CD14-positive monocyte (primary cell): ENCODE measurements at regions not wholly inside any gene's neighbourhood (a gene's known extent, or its start where the extent isn't known, plus 50 kb on each side); places are given as distances from the start of the nearest gene placed in this dataset.

ENCODE experiments used
- DNase-seq, 3 donors: peaks; one replicate each; pipeline ENCODE4 v3.0.0-alpha.2; 2011 to 2022
- H2AFZ ChIP-seq: 2 replicates; pipeline ENCODE4 v1.6.0; 2012; ENCODE audit warnings: mild to moderate bottlenecking, low read depth, low read length, inconsistent platforms; ENCODE audit not compliant: insufficient read depth, poor library complexity, severe bottlenecking
- H3K27ac ChIP-seq, 2 donors: 1 replicate in 1 of 2; 2 replicates in 1 of 2; pipeline ENCODE4 v1.5.1; 2012 to 2013; ENCODE audit warnings: low read length in 2 of 2, control low read depth in 1 of 2, inconsistent platforms in 1 of 2, low read depth in 1 of 2, mild to moderate bottlenecking in 1 of 2
- H3K27me3 ChIP-seq, 2 donors: one replicate each; pipeline versions ENCODE4 v1.6.0 to v1.6.1; 2011 to 2013; ENCODE audit warnings: low read length in 2 of 2; ENCODE audit not compliant: control insufficient read depth in 2 of 2, insufficient read depth in 2 of 2
- H3K36me3 ChIP-seq, 2 donors: replicated peaks in 1 of 2; 1 replicate in 1 of 2; 2 replicates in 1 of 2; pipeline versions ENCODE4 v1.5.1 to v1.6.1; 2012 to 2013; ENCODE audit warnings: low read length in 2 of 2, control low read depth in 1 of 2, inconsistent platforms in 1 of 2, mild to moderate bottlenecking in 1 of 2; ENCODE audit not compliant: insufficient read depth in 2 of 2, control insufficient read depth in 1 of 2
- H3K4me1 ChIP-seq, 2 donors: 1 replicate in 1 of 2; 2 replicates in 1 of 2; pipeline versions ENCODE4 v1.5.1 to v1.6.1; 2012 to 2013; ENCODE audit warnings: low read length in 2 of 2, control low read depth in 1 of 2, inconsistent platforms in 1 of 2, mild to moderate bottlenecking in 1 of 2, moderate library complexity in 1 of 2; ENCODE audit not compliant: insufficient read depth in 2 of 2, control insufficient read depth in 1 of 2
- H3K4me2 ChIP-seq: replicated peaks from 2 replicates; pipeline ENCODE3; 2012; ENCODE audit warnings: low read length, moderate library complexity, mild to moderate bottlenecking; ENCODE audit not compliant: poor library complexity, severe bottlenecking; ENCODE audit errors: extremely low read depth
- H3K4me3 ChIP-seq, 3 experiments: fragments of 200-600 bp in 1 of 3; sonication (generic) in 1 of 3; replicated peaks in 1 of 3; 1 replicate in 2 of 3; 2 replicates in 1 of 3; pipeline ENCODE4 v1.5.1; 2011 to 2013; ENCODE audit warnings: low read length in 3 of 3, mild to moderate bottlenecking in 3 of 3, control low read depth in 2 of 3, low read depth in 2 of 3, inconsistent platforms in 1 of 3, moderate library complexity in 1 of 3
- H3K79me2 ChIP-seq: 2 replicates; pipeline ENCODE4 v1.6.0; 2012; ENCODE audit warnings: mild to moderate bottlenecking, control low read depth, inconsistent platforms, low read length, moderate library complexity; ENCODE audit not compliant: insufficient read depth
- H3K9ac ChIP-seq: 2 replicates; pipeline ENCODE4 v1.6.0; 2017; ENCODE audit warnings: low read length, mild to moderate bottlenecking; ENCODE audit not compliant: insufficient read depth, poor library complexity, severe bottlenecking
- H3K9me3 ChIP-seq, 2 donors: replicated peaks in 1 of 2; 1 replicate in 1 of 2; 2 replicates in 1 of 2; pipeline versions ENCODE4 v1.5.1 to v1.6.1; 2012 to 2013; ENCODE audit warnings: low read length in 2 of 2, control low read depth in 1 of 2; ENCODE audit not compliant: control insufficient read depth in 1 of 2, insufficient read depth in 1 of 2
- H4K20me1 ChIP-seq: 2 replicates; pipeline ENCODE4 v1.6.0; 2012; ENCODE audit warnings: mild to moderate bottlenecking, low read length, control low read depth, moderate library complexity; ENCODE audit not compliant: insufficient read depth
- H3K27ac Mint-ChIP-seq, 7 donors: one replicate each; pipeline ENCODE4 v1.8.0; 2020; ENCODE audit warnings: mild to moderate bottlenecking in 7 of 7, mixed read lengths in 7 of 7, moderate library complexity in 6 of 7, inconsistent platforms in 2 of 7
- H3K27me3 Mint-ChIP-seq, 3 donors: one replicate each; pipeline ENCODE4 v1.8.0; 2021 to 2022; ENCODE audit warnings: low read depth in 3 of 3, mild to moderate bottlenecking in 3 of 3, mixed read lengths in 3 of 3, moderate library complexity in 3 of 3, inconsistent platforms in 1 of 3
- H3K36me3 Mint-ChIP-seq, 2 donors: one replicate each; pipeline ENCODE4 v1.8.0; 2020; ENCODE audit warnings: mixed read lengths in 2 of 2, inconsistent platforms in 1 of 2, mild to moderate bottlenecking in 1 of 2
- H3K4me1 Mint-ChIP-seq: one replicate; pipeline ENCODE4 v1.8.0; 2020; ENCODE audit warnings: mild to moderate bottlenecking, mixed read lengths
- H3K4me3 Mint-ChIP-seq, 2 donors: one replicate each; pipeline ENCODE4 v1.8.0; 2020; ENCODE audit warnings: mild to moderate bottlenecking in 2 of 2, mixed read lengths in 2 of 2, moderate library complexity in 1 of 2
- H3K9me3 Mint-ChIP-seq, 7 donors: one replicate each; pipeline ENCODE4 v1.8.0; 2020 to 2022; ENCODE audit warnings: mixed read lengths in 7 of 7, mild to moderate bottlenecking in 6 of 7, moderate library complexity in 6 of 7, inconsistent platforms in 2 of 7
- WGBS: methylation state at CpG from one replicate; pipeline ENCODE4 v1.1.5; 2013; ENCODE audit warnings: missing lambda C conversion rate; ENCODE audit not compliant: insufficient coverage; 5-methylcytosine and 5-hydroxymethylcytosine counted together
- intact Hi-C, 2 donors: fragments of 100-400 bp; cut with micrococcal nuclease; formaldehyde crosslinking; loops; one replicate each; pipeline versions ENCODE4 v1.15.0 to v1.15.1; 2023
- TF ChIP-seq, protein P1 (sequence below): fragments of 200-600 bp; IDR thresholded peaks from one replicate; pipeline ENCODE4 v1.8.0; 2022; ENCODE audit warnings: antibody characterized with exemption, mild to moderate bottlenecking

DNA sequence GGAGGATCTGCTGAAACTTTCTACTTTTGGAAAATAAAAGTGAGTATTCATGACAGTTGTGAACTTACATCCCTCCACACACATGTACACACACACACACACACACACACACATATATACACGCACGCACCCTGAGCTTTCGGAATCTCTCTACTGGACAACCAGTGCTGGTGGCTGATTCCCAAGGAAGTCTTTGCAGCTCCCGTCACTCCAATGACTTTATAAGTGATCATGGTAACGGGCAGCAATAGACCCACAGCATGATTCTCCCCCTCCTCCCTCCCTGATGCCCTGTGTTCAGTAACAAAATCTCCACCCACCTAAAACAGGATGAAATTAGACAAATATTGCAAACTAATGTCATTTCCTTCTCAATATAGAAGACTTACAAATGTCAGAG is 364.9 kb downstream of the IRS1 start:
- no peaks in the 10 kb centered on the region for H3K36me3 ChIP-seq
- Mint-ChIP-seq H3K9me3 (peaks cover 7 to 21% (median 10%) of the 10 kb centered on the region in 7 donors), H3K27me3 (peaks cover 7 to 8% (median 7%) of the 10 kb centered on the region in 3 donors), H3K4me1 (peaks cover 14% of the 10 kb centered on the region), H3K4me3 (peak overlapping the region in 1 of 2 donors; percentile 14), H3K36me3 (peaks cover 0 to 1% of the 10 kb centered on the region in 2 donors), H3K27ac (no peak overlapping the region)
- no peak overlapping the region for H3K27ac ChIP-seq
- H3K9ac ChIP-seq, result no peak overlapping the region
- H3K4me2 ChIP-seq, result no peak overlapping the region
- H3K4me3 ChIP-seq, result no peak overlapping the region
- peaks cover 8 to 12% of the 10 kb centered on the region in 2 donors for H3K4me1 ChIP-seq
- no peaks in the 10 kb centered on the region for H3K9me3 ChIP-seq
- TF ChIP-seq, protein P1, sequence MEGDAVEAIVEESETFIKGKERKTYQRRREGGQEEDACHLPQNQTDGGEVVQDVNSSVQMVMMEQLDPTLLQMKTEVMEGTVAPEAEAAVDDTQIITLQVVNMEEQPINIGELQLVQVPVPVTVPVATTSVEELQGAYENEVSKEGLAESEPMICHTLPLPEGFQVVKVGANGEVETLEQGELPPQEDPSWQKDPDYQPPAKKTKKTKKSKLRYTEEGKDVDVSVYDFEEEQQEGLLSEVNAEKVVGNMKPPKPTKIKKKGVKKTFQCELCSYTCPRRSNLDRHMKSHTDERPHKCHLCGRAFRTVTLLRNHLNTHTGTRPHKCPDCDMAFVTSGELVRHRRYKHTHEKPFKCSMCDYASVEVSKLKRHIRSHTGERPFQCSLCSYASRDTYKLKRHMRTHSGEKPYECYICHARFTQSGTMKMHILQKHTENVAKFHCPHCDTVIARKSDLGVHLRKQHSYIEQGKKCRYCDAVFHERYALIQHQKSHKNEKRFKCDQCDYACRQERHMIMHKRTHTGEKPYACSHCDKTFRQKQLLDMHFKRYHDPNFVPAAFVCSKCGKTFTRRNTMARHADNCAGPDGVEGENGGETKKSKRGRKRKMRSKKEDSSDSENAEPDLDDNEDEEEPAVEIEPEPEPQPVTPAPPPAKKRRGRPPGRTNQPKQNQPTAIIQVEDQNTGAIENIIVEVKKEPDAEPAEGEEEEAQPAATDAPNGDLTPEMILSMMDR, result no peak
- H3K79me2 ChIP-seq, result no peaks in the 10 kb centered on the region
- peaks cover 0 to 2% of the 10 kb centered on the region in 2 donors for H3K27me3 ChIP-seq
- 86% methylated on average over 5 of the region's 5 CpGs for WGBS
- no peaks in the 10 kb centered on the region for H4K20me1 ChIP-seq
- no peak for DNase-seq
- intact Hi-C loops, result no loop called here
- H2AFZ ChIP-seq, result peak overlapping the region; percentile 25

DNA sequence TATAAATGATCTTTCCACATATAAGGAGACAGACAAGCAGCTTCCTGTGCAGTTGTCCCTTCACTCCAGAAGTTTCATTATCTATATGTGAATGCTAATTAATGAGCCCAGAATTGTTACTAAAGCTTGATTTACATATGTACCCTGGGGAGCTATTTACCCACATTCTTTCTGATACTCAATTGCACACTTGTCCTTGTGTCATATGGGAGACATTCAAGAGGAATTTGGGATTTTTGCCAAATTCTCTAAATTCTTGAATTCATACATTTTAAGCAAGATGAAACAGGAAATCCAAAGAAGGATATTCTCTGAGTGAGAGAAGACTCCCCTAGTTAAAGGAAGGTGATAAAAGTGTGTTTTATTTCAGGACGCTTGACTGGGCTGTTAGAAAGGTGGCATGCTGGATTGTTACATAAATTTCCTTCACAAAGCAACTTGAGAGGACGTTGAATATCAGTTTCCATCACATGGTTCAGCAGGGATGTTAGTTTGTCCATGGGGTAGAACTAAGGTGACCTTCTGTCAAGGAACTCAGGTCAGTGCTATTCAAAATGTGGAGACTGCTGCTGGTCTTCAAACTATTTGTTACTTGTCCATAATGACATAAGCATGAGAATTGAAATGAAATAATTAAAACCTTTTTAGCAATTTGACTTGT is 368.2 kb downstream of the IRS1 start:
- intact Hi-C loops, result no loop called here
- H3K4me1 ChIP-seq, result peaks cover 12 to 20% of the 10 kb centered on the region in 2 donors
- DNase-seq, result no peak
- Mint-ChIP-seq H3K36me3 (no peaks in the 10 kb centered on the region), H3K4me1 (peaks cover 15% of the 10 kb centered on the region), H3K9me3 (peaks cover under 1 to 8% (median 5%) of the 10 kb centered on the region in 7 donors), H3K27ac (no peak overlapping the region), H3K4me3 (peak overlapping the region in 1 of 2 donors; percentile 13), H3K27me3 (peaks cover 7 to 8% (median 7%) of the 10 kb centered on the region in 3 donors)
- TF ChIP-seq, protein P1, result no peak
- no peaks in the 10 kb centered on the region for H4K20me1 ChIP-seq
- no peaks in the 10 kb centered on the region for H3K79me2 ChIP-seq
- no peak overlapping the region for H3K9ac ChIP-seq
- no peak overlapping the region for H3K27ac ChIP-seq
- H3K4me3 ChIP-seq, result no peak overlapping the region
- no peak overlapping the region for H2AFZ ChIP-seq
- H3K36me3 ChIP-seq, result no peaks in the 10 kb centered on the region
- H3K27me3 ChIP-seq, result peaks cover 0 to 4% of the 10 kb centered on the region in 2 donors
- no peak overlapping the region for H3K4me2 ChIP-seq
- no peaks in the 10 kb centered on the region for H3K9me3 ChIP-seq
- no CpG with 5 or more reads among the region's 2 CpGs for WGBS
